Heart left ventricle (tissue), 16 donors: ENCODE measurements at regions not wholly inside any gene's neighbourhood (a gene's known extent, or its start where the extent isn't known, plus 50 kb on each side); places are given as distances from the start of the nearest gene placed in this dataset.

Experiments
- ATAC-seq, 4 donors: fragments of 200-7000 bp; cut with Tn5 transposase; one replicate each; pipeline ENCODE4 v1.9.1; 2020 to 2022; ENCODE audit warnings: moderate library complexity in 4 of 4, mild to moderate bottlenecking in 3 of 4, moderate number of reproducible peaks in 1 of 4
- DNase-seq, 5 donors: peaks; one replicate each; pipeline ENCODE4 v3.0.0-alpha.2; 2020
- H3K27ac ChIP-seq, 12 donors: fragments of 200-600 bp; sonication (generic) in 4 of 12; one replicate each; pipeline versions ENCODE4 v1.5.0 to v1.8.0; 2016 to 2022; ENCODE audit warnings: mild to moderate bottlenecking in 2 of 12
- H3K27me3 ChIP-seq, 9 donors: fragments of 200-600 bp; sonication (generic) in 2 of 9; one replicate each; pipeline versions ENCODE4 v1.5.1 to v1.8.0; 2016 to 2022; ENCODE audit warnings: mild to moderate bottlenecking in 3 of 9
- H3K36me3 ChIP-seq, 9 donors: fragments of 200-600 bp; sonication (generic) in 2 of 9; one replicate each; pipeline versions ENCODE4 v1.5.0 to v1.8.0; 2018 to 2022; ENCODE audit warnings: mild to moderate bottlenecking in 2 of 9
- H3K4me1 ChIP-seq, 12 donors: fragments of 200-600 bp; sonication (generic) in 4 of 12; one replicate each; pipeline versions ENCODE4 v1.5.0 to v1.8.0; 2016 to 2022; ENCODE audit warnings: mild to moderate bottlenecking in 3 of 12
- H3K4me3 ChIP-seq, 12 donors: fragments of 200-600 bp; sonication (generic) in 4 of 12; one replicate each; pipeline versions ENCODE4 v1.5.0 to v1.8.0; 2017 to 2022; ENCODE audit warnings: mild to moderate bottlenecking in 9 of 12, moderate library complexity in 4 of 12
- H3K9me3 ChIP-seq, 12 donors: fragments of 200-600 bp; sonication (generic) in 4 of 12; one replicate each; pipeline versions ENCODE4 v1.5.0 to v1.8.0; 2016 to 2022; ENCODE audit warnings: mild to moderate bottlenecking in 1 of 12
- POLR2A ChIP-seq, 2 donors: fragments of 450-650 bp; IDR thresholded peaks; one replicate each; pipeline ENCODE4 v1.6.1; 2017; ENCODE audit warnings: antibody characterized with exemption in 2 of 2, mild to moderate bottlenecking in 2 of 2, moderate library complexity in 2 of 2
- WGBS, 4 donors: extraction: QIAGEN DNeasy Blood & Tissue Kit in 2 of 4; methylation state at CpG; one replicate each; pipeline versions ENCODE4 v1.1.5 to v1.1.7; 2013 to 2018; 5-methylcytosine and 5-hydroxymethylcytosine counted together
- intact Hi-C, 10 donors: fragments of 100-400 bp; cut with DNase I; formaldehyde crosslinking; loops; one replicate each; pipeline versions ENCODE4 v1.11.1 to v1.14.2; 2022
- TF ChIP-seq, protein P1 (sequence below), 12 donors: fragments of 200-600 bp; sonication (generic) in 4 of 12; IDR thresholded peaks; one replicate each; pipeline versions ENCODE4 v1.5.0 to v1.8.0; 2018 to 2022; ENCODE audit warnings: antibody characterized with exemption in 12 of 12, mild to moderate bottlenecking in 5 of 12
- donor health status: ischemic (EF 13 %, LVEDD 7.1; RV severe dilation, severe dysfunction).
- donor health status: healthy with polysubstance abuse.
- donor health status: DM: no; HTN: yes; CAD: no.
- donor health status: DM: no; HTN: no; CAD: no.
- donor health status: ischemic (EF 25% LVEDD 6.9; RV normal size, moderate dysfunction).
- donor health status: ischemic (EF 25% LVEDD 5.7; RV mildly dilated, moderate dysfunction).
- donor health status: healthy.
- donor health status: DM: yes; HTN: yes; CAD: no.
- donor health status: ischemic (EF 35%, LVEDD 5.7; RV mildly dilated, moderate dysfunction).
- donor health status: nonischemic (EF 11% LVEDD 7.7; RV severe dilation, severe dysfunction).
- donor health status: DM: yes; HTN: yes; CAD: no.
- donor health status: PGD.
- donor health status: ischemic (EF 29% LVEDD 5.4; RV normal size, mild dysfunction).
- donor health status: nonischemic (EF 23%, LVEDD 6.1; RV moderate dilation, normal function).

DNA sequence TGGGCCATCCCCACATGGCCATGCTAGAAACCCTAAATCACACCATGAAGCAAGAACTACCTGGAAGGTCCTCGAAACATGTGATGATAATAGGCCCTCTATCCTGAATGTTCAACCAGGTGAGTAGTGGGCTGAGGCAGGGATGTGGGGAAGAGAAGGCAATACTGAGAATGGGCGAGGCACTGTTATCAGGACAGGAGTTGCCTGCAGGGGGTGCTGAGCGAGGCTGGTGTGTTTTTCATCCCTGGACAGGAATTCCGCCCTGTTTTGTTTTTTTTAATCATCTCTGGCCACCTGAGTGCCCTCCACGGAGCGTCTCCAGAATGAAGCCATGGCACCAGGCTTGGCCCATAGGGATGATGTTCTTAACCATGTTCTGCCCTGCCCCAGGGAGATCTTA, 103.0 kb upstream of the SOX11 start:
- Histone ChIP-seq H3K36me3 (no peaks in the 10 kb centered on the region), H3K4me1 (no peaks in the 10 kb centered on the region), H3K9me3 (no peaks in the 10 kb centered on the region), H3K27me3 (peaks cover 0 to 4% (median 0%) of the 10 kb centered on the region in 9 donors), H3K27ac (no peak overlapping the region), H3K4me3 (no peak overlapping the region)
- DNase-seq = no peak
- ATAC-seq = no peak
- intact Hi-C loops = no loop called here
- no peak for TF ChIP-seq POLR2A (IDR thresholded peaks at IDR 0.05)
- TF ChIP-seq, protein P1, sequence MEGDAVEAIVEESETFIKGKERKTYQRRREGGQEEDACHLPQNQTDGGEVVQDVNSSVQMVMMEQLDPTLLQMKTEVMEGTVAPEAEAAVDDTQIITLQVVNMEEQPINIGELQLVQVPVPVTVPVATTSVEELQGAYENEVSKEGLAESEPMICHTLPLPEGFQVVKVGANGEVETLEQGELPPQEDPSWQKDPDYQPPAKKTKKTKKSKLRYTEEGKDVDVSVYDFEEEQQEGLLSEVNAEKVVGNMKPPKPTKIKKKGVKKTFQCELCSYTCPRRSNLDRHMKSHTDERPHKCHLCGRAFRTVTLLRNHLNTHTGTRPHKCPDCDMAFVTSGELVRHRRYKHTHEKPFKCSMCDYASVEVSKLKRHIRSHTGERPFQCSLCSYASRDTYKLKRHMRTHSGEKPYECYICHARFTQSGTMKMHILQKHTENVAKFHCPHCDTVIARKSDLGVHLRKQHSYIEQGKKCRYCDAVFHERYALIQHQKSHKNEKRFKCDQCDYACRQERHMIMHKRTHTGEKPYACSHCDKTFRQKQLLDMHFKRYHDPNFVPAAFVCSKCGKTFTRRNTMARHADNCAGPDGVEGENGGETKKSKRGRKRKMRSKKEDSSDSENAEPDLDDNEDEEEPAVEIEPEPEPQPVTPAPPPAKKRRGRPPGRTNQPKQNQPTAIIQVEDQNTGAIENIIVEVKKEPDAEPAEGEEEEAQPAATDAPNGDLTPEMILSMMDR (IDR thresholded peaks at IDR 0.05) = no peak
- WGBS, 4 donors = 64 to 86% (median 79%) methylated on average over 6 of the region's 6 CpGs

DNA sequence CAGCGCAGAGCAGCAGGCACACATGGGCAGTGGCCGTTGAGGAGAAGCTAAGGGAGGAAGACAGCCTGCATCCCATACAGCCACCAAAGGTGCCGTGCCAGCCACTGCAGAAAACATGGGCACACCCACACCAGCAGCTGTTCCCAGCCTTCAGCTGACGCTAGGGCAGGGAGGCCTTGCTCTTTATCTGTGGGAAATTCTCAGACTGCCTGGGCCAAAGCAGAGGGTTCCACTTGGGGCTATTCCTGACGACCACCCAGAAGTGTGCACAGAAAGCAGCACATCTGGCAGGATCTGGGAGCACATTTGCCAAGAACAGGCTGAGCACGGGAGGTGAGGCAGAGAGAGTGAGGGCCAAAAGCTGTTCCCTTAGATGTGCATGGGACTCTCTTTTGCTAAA, 101.3 kb upstream of the SOX11 start:
- H3K27ac ChIP-seq = no peak overlapping the region
- intact Hi-C loops = no loop called here
- H3K27me3 ChIP-seq = peaks cover 0 to 4% (median 0%) of the 10 kb centered on the region in 9 donors
- no peaks in the 10 kb centered on the region for H3K4me1 ChIP-seq
- H3K4me3 ChIP-seq = no peak overlapping the region
- no peaks in the 10 kb centered on the region for H3K9me3 ChIP-seq
- ATAC-seq (no peak), DNase-seq (no peak)
- WGBS, 4 donors = 43 to 70% (median 62%) methylated on average over 4 to 6 of the region's 6 CpGs
- TF ChIP-seq POLR2A (IDR thresholded peaks at IDR 0.05) = no peak
- TF ChIP-seq, protein P1 (IDR thresholded peaks at IDR 0.05) = no peak
- no peaks in the 10 kb centered on the region for H3K36me3 ChIP-seq

DNA sequence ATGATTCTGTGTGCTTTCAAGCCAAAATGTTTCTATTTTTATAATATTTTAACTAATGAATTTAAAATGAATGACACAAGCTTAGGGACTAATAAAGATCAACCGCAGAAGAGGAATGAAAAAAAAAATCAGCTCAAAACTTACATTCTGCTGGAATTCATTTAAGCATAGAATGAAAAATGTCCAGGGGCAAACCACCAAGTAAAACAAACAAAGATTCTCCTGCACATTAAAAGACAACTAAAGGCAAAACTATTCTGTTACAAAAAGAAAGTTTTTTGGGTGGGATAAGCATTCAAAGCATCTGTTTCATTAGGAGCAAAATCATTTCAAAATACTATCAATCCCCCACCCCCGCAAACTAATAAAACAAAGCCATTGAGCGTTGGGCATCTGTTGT, 99.3 kb upstream of the SOX11 start:
- H3K9me3 ChIP-seq = no peaks in the 10 kb centered on the region
- no peaks in the 10 kb centered on the region for H3K4me1 ChIP-seq
- no peak for ATAC-seq
- TF ChIP-seq POLR2A (IDR thresholded peaks at IDR 0.05) = no peak
- TF ChIP-seq, protein P1 (IDR thresholded peaks at IDR 0.05) = no peak
- peaks cover 0 to 4% (median 0%) of the 10 kb centered on the region in 9 donors for H3K27me3 ChIP-seq
- no peak overlapping the region for H3K27ac ChIP-seq
- 83 to 92% (median 87%) methylated on average over 3 of the region's 3 CpGs for WGBS, 4 donors
- no peaks in the 10 kb centered on the region for H3K36me3 ChIP-seq
- no peak for DNase-seq
- H3K4me3 ChIP-seq = no peak overlapping the region
- intact Hi-C loops = no loop called here

DNA sequence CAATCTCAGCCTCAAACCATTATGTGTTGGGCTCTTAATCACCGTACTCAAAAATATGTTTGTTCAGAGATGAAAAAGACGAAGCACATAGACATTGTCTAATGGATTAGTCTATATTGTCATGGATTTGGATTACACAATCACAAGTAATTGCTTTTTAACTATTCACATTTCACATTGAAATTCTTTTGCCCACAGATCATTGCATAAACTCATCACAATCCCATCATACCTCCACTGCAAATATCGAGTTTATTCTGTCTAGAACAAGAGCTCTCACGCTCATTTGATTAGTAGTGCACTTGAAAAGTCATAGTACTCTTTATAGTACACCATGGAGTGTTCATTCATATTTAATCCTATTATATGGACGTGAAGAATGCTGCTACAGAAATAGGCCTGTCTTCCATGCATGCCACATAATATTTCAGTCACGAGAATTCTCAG, 97.9 kb upstream of the SOX11 start:
- Histone ChIP-seq H3K27me3 (peaks cover 0 to 4% (median 0%) of the 10 kb centered on the region in 9 donors), H3K4me1 (no peaks in the 10 kb centered on the region), H3K4me3 (no peak overlapping the region), H3K9me3 (no peaks in the 10 kb centered on the region), H3K27ac (no peak overlapping the region), H3K36me3 (no peaks in the 10 kb centered on the region)
- ATAC-seq (no peak), DNase-seq (no peak)
- TF ChIP-seq, protein P1 (IDR thresholded peaks at IDR 0.05) = no peak
- no peak for TF ChIP-seq POLR2A (IDR thresholded peaks at IDR 0.05)
- WGBS, 4 donors = 69 to 86% (median 79%) methylated on average over 6 of the region's 6 CpGs
- intact Hi-C loops = no loop called here
